HG02885 (cell line): ENCODE measurements at regions not wholly inside any gene's neighbourhood (a gene's known extent, or its start where the extent isn't known, plus 50 kb on each side); places are given as distances from the start of the nearest gene placed in this dataset.

ENCODE experiments used
- ATAC-seq: cut with Tn5 transposase; IDR thresholded peaks from one replicate; pipeline ENCODE4 v1.9.1; 2021; ENCODE audit warnings: mild to moderate bottlenecking; ENCODE audit not compliant: unreplicated experiment, poor library complexity

DNA sequence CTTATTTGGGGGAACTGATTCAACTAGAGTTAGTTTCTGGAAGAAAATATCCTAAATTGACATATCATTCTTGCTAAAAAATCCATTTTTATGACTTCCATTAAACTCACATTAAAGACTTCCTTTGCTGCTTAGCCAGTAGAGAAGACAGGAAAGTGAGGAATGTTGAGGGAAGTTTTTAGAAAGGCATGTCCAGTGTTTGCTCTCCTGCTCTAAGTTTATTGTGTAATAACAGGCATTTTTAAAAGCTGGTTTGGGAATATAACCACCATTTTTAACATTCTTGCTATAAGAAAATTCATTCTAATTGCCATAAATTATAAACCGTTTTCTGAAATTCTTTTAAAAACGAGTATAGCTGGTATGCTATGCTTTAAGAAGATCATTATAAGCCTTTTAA is 428.0 kb downstream of the RAP2B start:
- no peak for ATAC-seq

GRCh38 chr3:153591561-153592245 is 429.7 kb downstream of the RAP2B start:
- no peak for ATAC-seq

GRCh38 chr3:153595186-153595815 is 433.3 kb downstream of the RAP2B start:
- peak; percentile 74 for ATAC-seq

DNA sequence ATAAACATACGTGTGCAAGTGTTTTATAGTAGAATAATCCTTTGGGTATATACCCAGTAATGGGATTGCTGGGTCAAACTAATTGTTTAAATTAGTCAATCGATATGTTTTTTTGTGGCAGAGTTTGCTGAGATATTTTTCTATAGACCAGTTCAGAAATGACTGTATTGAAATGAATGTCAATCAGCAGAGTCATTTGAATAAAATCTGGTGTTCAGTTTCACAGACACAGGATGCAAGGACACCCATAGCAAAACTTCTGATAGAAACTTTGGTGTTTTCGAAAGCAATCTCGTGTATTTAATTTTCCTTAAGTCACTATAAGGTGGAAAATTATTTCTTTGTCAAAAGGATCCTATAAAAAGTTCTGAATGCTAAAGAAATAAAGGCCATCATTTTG is 434.4 kb downstream of the RAP2B start:
- ATAC-seq = no peak

GRCh38 chr3:153599685-153600084 is 437.7 kb downstream of the RAP2B start:
- no peak for ATAC-seq

DNA sequence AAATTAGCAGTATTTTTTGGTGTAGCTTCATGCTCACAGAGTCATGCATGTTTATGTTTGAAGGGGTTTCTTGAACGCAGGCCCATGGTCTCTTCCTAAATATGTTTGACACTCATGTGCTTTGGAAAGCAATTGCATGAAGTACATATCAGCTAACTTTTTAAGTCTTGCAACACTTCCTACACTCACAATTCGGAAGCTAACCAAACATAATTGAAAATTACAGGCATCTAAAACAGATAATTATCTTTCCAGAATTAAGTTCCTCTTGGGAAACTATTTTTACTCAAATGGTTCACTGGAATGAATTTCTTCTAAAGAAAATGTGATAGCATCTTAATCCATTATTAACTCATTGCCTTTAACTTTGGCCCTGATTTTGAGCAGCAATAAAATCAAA is 438.9 kb downstream of the RAP2B start:
- ATAC-seq = no peak

- ATAC-seq = no peak
Measured at GRCh38 chr3:153601374-153601853, 439.4 kb downstream of the RAP2B start.

DNA sequence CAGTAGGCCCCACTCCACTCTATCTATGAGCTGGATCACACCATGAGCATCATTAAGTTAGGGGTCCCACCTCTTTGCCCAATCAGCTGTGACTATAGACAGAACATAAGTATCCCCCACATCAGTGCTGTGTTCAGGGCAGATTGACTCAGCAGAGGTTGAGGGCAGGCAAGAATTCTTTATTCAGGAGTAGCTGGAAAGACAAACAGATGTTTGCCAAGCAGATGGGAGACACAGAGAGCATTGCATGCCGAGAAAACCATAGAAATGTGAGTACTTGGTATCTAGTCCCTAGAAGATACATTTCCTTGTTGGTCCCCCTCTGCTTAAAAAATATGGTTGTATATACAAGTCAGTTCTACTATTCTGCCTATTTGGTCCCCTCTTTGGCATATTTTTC is 440.8 kb downstream of the RAP2B start:
- ATAC-seq = no peak

GRCh38 chr3:153614140-153614539 is 452.1 kb downstream of the RAP2B start:
- ATAC-seq = no peak

- no peak for ATAC-seq
Measured at GRCh38 chr3:153614563-153614962, 452.5 kb downstream of the RAP2B start.

DNA sequence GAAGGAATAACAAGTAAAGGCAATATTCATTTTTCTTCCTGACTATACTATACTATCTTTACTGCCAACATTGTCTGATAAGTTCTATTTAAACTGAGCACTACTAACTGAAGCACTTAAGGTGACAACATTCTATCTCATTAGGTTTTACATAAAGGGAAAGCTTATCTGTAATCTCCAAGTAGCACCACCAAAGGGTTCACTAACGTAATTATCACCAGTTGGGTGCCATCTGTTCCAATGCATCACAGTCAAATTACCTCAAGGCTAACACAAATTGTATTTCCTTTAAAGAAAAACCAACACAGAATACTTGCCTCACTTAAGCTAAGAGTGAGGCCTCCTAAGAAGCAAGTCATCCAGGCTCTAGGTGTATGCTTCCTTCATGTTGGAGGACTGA is 453.8 kb downstream of the RAP2B start:
- no peak for ATAC-seq

DNA sequence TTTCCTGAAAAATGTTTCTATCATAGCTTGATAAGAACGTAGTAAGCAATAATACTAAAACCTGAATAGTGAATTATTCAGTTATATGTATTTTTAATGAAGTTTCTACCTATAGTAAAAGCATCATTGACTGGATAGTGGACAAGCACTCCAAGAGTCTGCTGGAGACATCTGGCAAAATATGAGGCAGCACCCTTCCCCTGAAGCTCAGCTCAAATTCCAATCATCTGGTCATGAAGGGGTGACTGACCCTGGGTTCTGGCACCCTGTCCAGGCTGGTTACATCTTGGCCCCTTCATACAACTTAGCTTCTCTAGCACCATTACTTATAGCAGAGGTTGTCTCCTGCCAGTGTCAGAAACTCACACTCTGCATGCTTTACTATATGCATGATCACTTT is 455.4 kb downstream of the RAP2B start:
- no peak for ATAC-seq

DNA sequence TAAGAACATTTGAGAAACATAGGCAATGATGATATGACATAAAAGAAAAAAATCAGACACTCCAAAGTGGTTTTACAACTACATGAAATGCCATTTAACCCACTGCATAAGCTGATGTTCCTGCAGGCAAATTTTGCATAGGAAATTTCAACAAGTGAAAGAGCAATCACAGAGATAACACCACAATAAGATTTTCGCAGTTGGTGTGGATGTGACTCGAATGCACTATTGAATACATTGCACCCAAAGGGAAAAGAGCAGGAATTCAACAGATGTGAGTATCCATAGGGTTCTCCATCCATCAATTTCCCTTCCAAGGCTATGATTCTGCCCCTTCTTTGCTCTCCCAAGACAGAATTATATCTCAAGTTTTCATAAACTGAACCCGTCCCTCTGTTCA is 456.1 kb downstream of the RAP2B start:
- no peak for ATAC-seq

GRCh38 chr3:153619268-153619667 is 457.2 kb downstream of the RAP2B start:
- ATAC-seq = no peak

DNA sequence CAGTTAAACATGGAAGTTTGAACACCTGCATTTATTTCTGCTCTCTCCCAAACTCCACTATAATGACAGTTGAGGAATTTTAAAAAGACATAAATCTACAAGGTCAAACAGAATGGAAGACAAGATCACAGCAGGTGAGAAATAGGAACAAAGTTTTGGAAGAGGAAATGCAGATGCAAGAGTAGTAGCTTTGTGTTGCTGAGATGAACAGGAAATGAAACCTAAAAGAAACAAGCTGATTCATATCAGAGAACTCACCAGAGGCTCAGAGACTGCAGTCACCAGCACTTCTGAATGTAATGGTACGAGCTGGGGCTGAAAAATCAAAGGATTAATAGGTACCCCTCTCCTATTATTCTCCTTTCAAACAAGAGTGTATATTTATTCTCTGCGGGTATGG is 459.9 kb downstream of the RAP2B start:
- peak; percentile 95 for ATAC-seq

DNA sequence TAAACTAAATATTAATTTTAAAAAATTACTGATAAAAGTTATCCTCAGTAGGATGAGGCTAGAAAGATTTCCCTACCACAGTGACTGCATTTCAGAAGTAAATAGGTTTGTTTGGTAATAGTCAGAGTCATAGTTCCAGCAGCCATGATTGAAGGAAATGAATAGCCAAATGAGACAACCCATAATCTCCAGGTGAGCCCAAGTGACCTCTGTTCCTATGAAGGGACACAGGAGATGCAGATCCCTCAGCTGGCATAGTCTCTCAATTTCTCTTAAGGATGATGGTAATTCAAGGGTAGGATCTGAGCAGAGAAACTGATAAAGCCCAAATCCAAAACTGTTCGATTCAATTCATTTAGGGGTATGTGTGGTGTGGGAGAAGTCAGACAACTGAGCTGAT is 461.8 kb downstream of the RAP2B start:
- peak; percentile 2 for ATAC-seq

DNA sequence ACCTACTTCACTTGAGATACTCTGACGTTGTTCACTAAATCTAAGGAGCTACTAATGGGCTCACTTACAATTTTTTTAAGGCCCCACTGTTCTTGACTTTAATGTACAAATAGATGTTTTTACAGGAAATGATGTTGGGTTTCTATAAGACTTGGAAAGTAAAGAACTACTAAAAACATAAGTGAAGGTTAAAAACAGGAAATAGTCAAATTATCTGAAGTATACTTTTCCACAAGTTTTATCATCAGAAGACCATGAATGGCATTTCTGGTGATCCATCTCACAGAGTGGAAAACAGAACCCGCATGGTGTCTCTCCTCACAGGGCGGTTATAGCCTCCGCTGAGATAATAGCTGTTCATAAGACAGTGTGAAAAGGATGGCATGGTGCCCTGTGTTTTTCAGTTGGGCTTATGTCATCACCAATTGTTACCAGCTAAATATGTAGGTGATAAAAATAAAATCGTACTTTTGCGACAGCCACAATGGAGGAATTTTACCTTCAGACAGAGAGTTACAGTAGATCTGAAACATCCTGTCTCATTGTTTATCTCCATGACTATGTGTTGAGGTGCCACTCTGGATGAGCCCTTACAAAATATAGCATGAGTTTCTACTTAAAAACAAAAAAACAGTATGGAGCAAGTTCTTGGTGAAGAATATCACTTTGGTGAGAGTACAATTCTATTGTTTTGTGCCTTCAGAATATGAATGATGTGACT is 462.4 kb downstream of the RAP2B start:
- ATAC-seq = peak; percentile 18

DNA sequence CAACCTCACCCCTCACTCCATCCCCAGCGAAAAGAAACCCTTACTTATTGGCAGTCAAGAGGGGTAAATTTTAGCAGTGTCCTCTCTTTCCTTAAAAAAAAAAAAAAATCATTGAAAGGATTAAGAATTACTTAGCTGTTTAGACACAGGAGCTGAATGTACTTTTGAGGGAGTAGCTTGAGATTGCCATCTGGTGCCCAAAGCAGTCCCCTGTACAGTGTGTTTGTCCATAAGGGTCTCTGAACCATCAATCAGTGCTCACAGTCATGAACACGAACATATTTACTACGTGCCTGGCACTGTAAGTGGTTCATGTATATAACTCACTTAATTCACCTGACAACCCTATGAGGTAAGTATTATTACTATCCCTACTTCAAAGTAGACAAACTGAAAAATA is 463.5 kb downstream of the RAP2B start:
- ATAC-seq = no peak

GRCh38 chr3:153626158-153626557 is 464.1 kb downstream of the RAP2B start:
- no peak for ATAC-seq

- ATAC-seq = peak; percentile 40
Measured at GRCh38 chr3:153628591-153628990, 466.6 kb downstream of the RAP2B start.

DNA sequence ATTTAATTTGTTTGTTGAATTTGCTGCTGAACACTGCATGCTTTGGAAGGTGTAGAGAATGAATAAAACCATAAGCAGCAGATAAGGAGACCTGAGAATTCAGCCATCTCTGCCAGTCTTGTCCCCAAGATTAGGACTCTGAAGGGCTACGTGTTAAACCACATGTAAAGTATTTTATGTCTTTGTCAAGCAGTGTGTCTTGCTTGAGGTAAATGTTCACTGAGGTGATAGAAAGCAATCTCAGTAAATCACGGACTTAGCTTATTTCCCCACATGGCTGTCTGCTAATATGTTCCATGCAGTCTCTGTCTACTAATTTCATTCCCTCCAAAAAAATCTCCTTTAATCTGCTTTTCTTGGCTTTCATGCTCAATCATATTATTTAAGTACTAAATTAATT is 467.1 kb downstream of the RAP2B start:
- no peak for ATAC-seq
